Suprapubic skin (tissue), 4 donors: ENCODE measurements at regions not wholly inside any gene's neighbourhood (a gene's known extent, or its start where the extent isn't known, plus 50 kb on each side); places are given as distances from the start of the nearest gene placed in this dataset.

Source experiments
- CTCF ChIP-seq, 2 donors: fragments of 200-600 bp in 1 of 2; fragments of 450-650 bp in 1 of 2; sonication (generic) in 1 of 2; IDR thresholded peaks; one replicate each; pipeline ENCODE4 v1.5.1; 2016 to 2019; ENCODE audit warnings: antibody characterized with exemption in 2 of 2, mild to moderate bottlenecking in 1 of 2, moderate library complexity in 1 of 2
- EP300 ChIP-seq: sonication (generic); formaldehyde crosslinking; IDR thresholded peaks from one replicate; pipeline ENCODE4 v1.6.1; 2017; ENCODE audit warnings: antibody characterized with exemption
- POLR2A ChIP-seq, 2 donors: fragments of 450-650 bp; IDR thresholded peaks; one replicate each; pipeline ENCODE4 v1.6.1; 2017; ENCODE audit warnings: antibody characterized with exemption in 2 of 2, mild to moderate bottlenecking in 2 of 2, moderate library complexity in 2 of 2
- POLR2AphosphoS5 ChIP-seq, 3 donors: sonication (generic); formaldehyde crosslinking; IDR thresholded peaks; one replicate each; pipeline ENCODE4 v1.6.1; 2017; ENCODE audit warnings: antibody characterized with exemption in 3 of 3

GRCh38 chr1:29392486-29393450 lies 156.4 kb downstream of the PTPRU start:
- TF ChIP-seq CTCF (IDR thresholded peaks at IDR 0.05) = no peak
- no peak for TF ChIP-seq POLR2A (IDR thresholded peaks at IDR 0.05)
- no peak for TF ChIP-seq POLR2AphosphoS5 (IDR thresholded peaks at IDR 0.05)
- no peak for TF ChIP-seq EP300
